H1 (cell line): ENCODE measurements at regions not wholly inside any gene's neighbourhood (a gene's known extent, or its start where the extent isn't known, plus 50 kb on each side); places are given as distances from the start of the nearest gene placed in this dataset.

Experiments
- CHD7 ChIP-seq: fragments of 300-600 bp; sonication (generic); IDR thresholded peaks from 2 replicates; pipeline ENCODE4 v1.7.1; 2012; ENCODE audit warnings: low read length, moderate library complexity, mild to moderate bottlenecking, inconsistent platforms; ENCODE audit not compliant: insufficient replicate concordance

GRCh38 chr13:90089051-90089450 is 1258.4 kb upstream of the MIR17HG start (continued):
- TF ChIP-seq CHD7 = no peak
